ENCODE measurements at regions not wholly inside any gene's neighbourhood (a gene's known extent, or its start where the extent isn't known, plus 50 kb on each side); places are given as distances from the start of the nearest gene placed in this dataset.
"Not testable (repeated sequence)": the region's sequence is repeated elsewhere in the genome, so short reads cannot be mapped to it uniquely, and the experiment has no call there.

GRCh38 chr15:26223720-26224119 is 360.6 kb upstream of the ATP10A start:
- Histone ChIP-seq H3K4me1 (no peaks in the 10 kb centered on the region), H3K4me3 (no peak overlapping the region), H3K27ac (no peak overlapping the region), H3K27me3 (no peaks in the 10 kb centered on the region), H3K9me3 (peaks cover 0 to 7% (median 3%) of the 10 kb centered on the region in 4 donors), H3K36me3 (no peaks in the 10 kb centered on the region)
- intact Hi-C loops (cut with DNase I; ENCODE audit: low total_unique reads) = no loop called here
- DNase-seq = no peak
- WGBS, 5 donors = 74 to 83% (median 78%) methylated on average over 2 of the region's 2 CpGs
- TF ChIP-seq POLR2A (IDR thresholded peaks at IDR 0.05) = no peak
- TF ChIP-seq, protein P1, sequence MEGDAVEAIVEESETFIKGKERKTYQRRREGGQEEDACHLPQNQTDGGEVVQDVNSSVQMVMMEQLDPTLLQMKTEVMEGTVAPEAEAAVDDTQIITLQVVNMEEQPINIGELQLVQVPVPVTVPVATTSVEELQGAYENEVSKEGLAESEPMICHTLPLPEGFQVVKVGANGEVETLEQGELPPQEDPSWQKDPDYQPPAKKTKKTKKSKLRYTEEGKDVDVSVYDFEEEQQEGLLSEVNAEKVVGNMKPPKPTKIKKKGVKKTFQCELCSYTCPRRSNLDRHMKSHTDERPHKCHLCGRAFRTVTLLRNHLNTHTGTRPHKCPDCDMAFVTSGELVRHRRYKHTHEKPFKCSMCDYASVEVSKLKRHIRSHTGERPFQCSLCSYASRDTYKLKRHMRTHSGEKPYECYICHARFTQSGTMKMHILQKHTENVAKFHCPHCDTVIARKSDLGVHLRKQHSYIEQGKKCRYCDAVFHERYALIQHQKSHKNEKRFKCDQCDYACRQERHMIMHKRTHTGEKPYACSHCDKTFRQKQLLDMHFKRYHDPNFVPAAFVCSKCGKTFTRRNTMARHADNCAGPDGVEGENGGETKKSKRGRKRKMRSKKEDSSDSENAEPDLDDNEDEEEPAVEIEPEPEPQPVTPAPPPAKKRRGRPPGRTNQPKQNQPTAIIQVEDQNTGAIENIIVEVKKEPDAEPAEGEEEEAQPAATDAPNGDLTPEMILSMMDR (IDR thresholded peaks at IDR 0.05) = no peak
- TF ChIP-seq EP300 (IDR thresholded peaks at IDR 0.05) = no peak
- TF ChIP-seq POLR2AphosphoS5 (IDR thresholded peaks at IDR 0.05) = no peak

- Histone ChIP-seq H3K27ac (no peak overlapping the region), H3K9me3 (peaks cover 0 to 10% (median under 1%) of the 10 kb centered on the region in 4 donors), H3K4me1 (no peaks in the 10 kb centered on the region), H3K4me3 (no peak overlapping the region), H3K27me3 (no peaks in the 10 kb centered on the region), H3K36me3 (no peaks in the 10 kb centered on the region)
- WGBS, 5 donors = 44 to 56% (median 48%) methylated on average over 3 of the region's 3 CpGs
- intact Hi-C loops (cut with DNase I; ENCODE audit: low total_unique reads) = no loop called here
- DNase-seq = no peak
- TF ChIP-seq EP300 (IDR thresholded peaks at IDR 0.05) (no peak), POLR2AphosphoS5 (IDR thresholded peaks at IDR 0.05) (no peak), POLR2A (IDR thresholded peaks at IDR 0.05) (no peak)
- TF ChIP-seq, protein P1 (IDR thresholded peaks at IDR 0.05) = no peak
Measured at GRCh38 chr15:26222781-26223180, 359.7 kb upstream of the ATP10A start.

DNA sequence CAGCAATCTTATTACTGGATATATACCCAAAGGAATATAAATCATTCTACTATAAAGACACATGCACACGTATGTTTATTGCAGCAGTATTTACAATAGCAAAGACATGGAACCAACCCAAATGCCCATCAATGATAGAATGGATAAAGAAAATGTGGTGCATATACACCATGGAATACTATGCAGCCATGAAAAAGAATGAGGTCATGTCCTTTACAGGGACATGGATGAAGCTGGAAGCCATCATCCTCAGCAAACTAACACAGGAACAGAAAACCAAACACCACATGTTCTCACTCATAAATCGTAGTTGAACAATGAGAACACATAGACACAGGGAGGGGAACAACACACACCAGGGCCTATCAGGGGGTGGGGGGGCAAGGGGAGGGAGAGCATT is 353.9 kb upstream of the ATP10A start:
- H3K4me1 ChIP-seq; H3K4me3 ChIP-seq; H3K27me3 ChIP-seq; H3K27ac ChIP-seq; intact Hi-C loops (cut with DNase I; ENCODE audit: low total_unique reads); DNase-seq; H3K36me3 ChIP-seq: not testable (repeated sequence)
- 71 to 90% (median 84%) methylated on average over 2 of the region's 2 CpGs for WGBS, 5 donors
- peaks cover 0 to 12% (median 6%) of the 10 kb centered on the region in 4 donors for H3K9me3 ChIP-seq

DNA sequence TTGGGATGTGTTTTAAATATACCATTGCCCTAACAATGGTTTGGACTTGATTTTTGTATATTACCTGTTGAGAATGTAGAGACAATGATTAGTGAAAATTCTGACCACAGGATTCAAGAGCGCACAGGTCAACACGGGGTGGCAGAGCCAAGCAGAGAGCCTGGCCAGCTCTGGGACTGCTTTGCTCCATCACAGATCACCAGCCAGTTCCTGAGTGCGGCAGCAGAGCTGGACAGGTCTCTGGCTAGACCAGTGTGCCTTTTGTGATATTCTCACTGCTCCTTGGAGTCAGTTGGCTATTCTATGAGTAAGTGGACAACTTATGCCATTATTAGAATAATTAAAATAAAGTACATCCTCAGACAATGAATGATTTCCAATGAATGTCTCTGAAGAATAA is 351.2 kb upstream of the ATP10A start:
- intact Hi-C loops (cut with DNase I; ENCODE audit: low total_unique reads) = no loop called here
- H3K9me3 ChIP-seq = peaks cover 0 to 12% (median 6%) of the 10 kb centered on the region in 4 donors
- H3K27me3 ChIP-seq = no peaks in the 10 kb centered on the region
- no peak overlapping the region for H3K27ac ChIP-seq
- no peak overlapping the region for H3K4me3 ChIP-seq
- no peaks in the 10 kb centered on the region for H3K36me3 ChIP-seq
- TF ChIP-seq POLR2AphosphoS5 (IDR thresholded peaks at IDR 0.05) = no peak
- 69 to 91% (median 86%) methylated on average over 3 of the region's 3 CpGs for WGBS, 5 donors
- DNase-seq = no peak
- no peaks in the 10 kb centered on the region for H3K4me1 ChIP-seq

DNA sequence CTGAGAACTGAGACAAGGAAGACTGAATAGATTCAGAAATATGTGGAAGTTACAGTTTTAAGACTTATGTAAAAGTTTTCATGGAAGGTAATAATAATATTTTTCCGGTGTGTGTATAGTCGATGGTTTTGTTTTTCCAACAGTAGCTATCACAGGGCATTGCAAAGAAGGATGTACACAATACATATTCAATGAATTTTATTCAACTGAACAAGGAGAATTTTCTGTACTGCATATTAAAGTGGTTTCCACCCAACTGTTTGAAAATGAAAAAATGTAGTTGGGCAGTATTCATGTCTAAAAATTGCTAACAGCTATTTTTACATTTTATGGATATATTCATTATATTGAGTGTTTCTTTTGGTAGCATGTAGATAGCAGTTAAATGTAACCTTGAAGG is 350.3 kb upstream of the ATP10A start:
- H3K27me3 ChIP-seq = no peaks in the 10 kb centered on the region
- H3K27ac ChIP-seq = no peak overlapping the region
- intact Hi-C loops (cut with DNase I; ENCODE audit: low total_unique reads) = no loop called here
- 91 to 96% (median 92%) methylated on average over 2 of the region's 2 CpGs for WGBS, 5 donors
- DNase-seq = no peak
- TF ChIP-seq, protein P1 (IDR thresholded peaks at IDR 0.05) = no peak
- no peak for TF ChIP-seq EP300 (IDR thresholded peaks at IDR 0.05)
- TF ChIP-seq POLR2A (IDR thresholded peaks at IDR 0.05) = no peak
- no peak for TF ChIP-seq POLR2AphosphoS5 (IDR thresholded peaks at IDR 0.05)
- H3K4me3 ChIP-seq = no peak overlapping the region
- H3K9me3 ChIP-seq = peaks cover 0 to 12% (median 6%) of the 10 kb centered on the region in 4 donors
- H3K4me1 ChIP-seq = no peaks in the 10 kb centered on the region
- H3K36me3 ChIP-seq = no peaks in the 10 kb centered on the region
